ENCODE measurements at regions not wholly inside any gene's neighbourhood (a gene's known extent, or its start where the extent isn't known, plus 50 kb on each side); places are given as distances from the start of the nearest gene placed in this dataset.
"Not testable (repeated sequence)": the region's sequence is repeated elsewhere in the genome, so short reads cannot be mapped to it uniquely, and the experiment has no call there.

GRCh38 chr5:174917976-174918554 is 193.7 kb downstream of the MSX2 start:
- no peaks in the 10 kb centered on the region for H3K36me3 ChIP-seq
- no peaks in the 10 kb centered on the region for H3K4me1 ChIP-seq (ENCODE audit: control insufficient read depth in 1 of 2, insufficient read depth in 1 of 2, low read depth in 1 of 2, low read length in 1 of 2)
- no peak overlapping the region for H3K27ac ChIP-seq
- TF ChIP-seq CTCF (IDR thresholded peaks at IDR 0.05), result no peak
- peaks cover 29% of the 10 kb centered on the region for H3K27me3 ChIP-seq
- no peak overlapping the region for H3K4me3 ChIP-seq (ENCODE audit: low read depth in 1 of 2, low read length in 1 of 2)
- H3K9me3 ChIP-seq, result no peaks in the 10 kb centered on the region

GRCh38 chr5:174917435-174917834 is 193.1 kb downstream of the MSX2 start:
- peaks cover 29% of the 10 kb centered on the region for H3K27me3 ChIP-seq
- not testable (repeated sequence) for H3K9me3 ChIP-seq; H3K4me3 ChIP-seq (ENCODE audit: low read depth in 1 of 2, low read length in 1 of 2); H3K27ac ChIP-seq; H3K36me3 ChIP-seq; H3K4me1 ChIP-seq (ENCODE audit: control insufficient read depth in 1 of 2, insufficient read depth in 1 of 2, low read depth in 1 of 2, low read length in 1 of 2)

- H3K4me1 ChIP-seq (ENCODE audit: control insufficient read depth in 1 of 2, insufficient read depth in 1 of 2, low read depth in 1 of 2, low read length in 1 of 2); H3K4me3 ChIP-seq (ENCODE audit: low read depth in 1 of 2, low read length in 1 of 2); H3K27ac ChIP-seq; H3K36me3 ChIP-seq; H3K9me3 ChIP-seq: not testable (repeated sequence)
- peaks cover 34% of the 10 kb centered on the region for H3K27me3 ChIP-seq
Measured at GRCh38 chr5:174916924-174917323, 192.5 kb downstream of the MSX2 start.

- Histone ChIP-seq H3K9me3 (no peaks in the 10 kb centered on the region), H3K27ac (no peak overlapping the region), H3K27me3 (peaks cover 36% of the 10 kb centered on the region), H3K36me3 (no peaks in the 10 kb centered on the region), H3K4me3 (ENCODE audit: low read depth in 1 of 2, low read length in 1 of 2) (no peak overlapping the region), H3K4me1 (ENCODE audit: control insufficient read depth in 1 of 2, insufficient read depth in 1 of 2, low read depth in 1 of 2, low read length in 1 of 2) (no peaks in the 10 kb centered on the region)
- TF ChIP-seq CTCF (IDR thresholded peaks at IDR 0.05), result no peak
Measured at GRCh38 chr5:174916227-174916626, 191.8 kb downstream of the MSX2 start.

- H3K4me3 ChIP-seq (ENCODE audit: low read depth in 1 of 2, low read length in 1 of 2), result no peak overlapping the region
- no peaks in the 10 kb centered on the region for H3K36me3 ChIP-seq
Measured at GRCh38 chr5:174911118-174911517, 186.7 kb downstream of the MSX2 start.

GRCh38 chr5:174910245-174910737 is 185.9 kb downstream of the MSX2 start:
- Histone ChIP-seq H3K4me1 (ENCODE audit: control insufficient read depth in 1 of 2, insufficient read depth in 1 of 2, low read depth in 1 of 2, low read length in 1 of 2) (no peaks in the 10 kb centered on the region), H3K36me3 (no peaks in the 10 kb centered on the region), H3K27me3 (peaks cover 27% of the 10 kb centered on the region), H3K4me3 (ENCODE audit: low read depth in 1 of 2, low read length in 1 of 2) (no peak overlapping the region), H3K9me3 (no peaks in the 10 kb centered on the region), H3K27ac (no peak overlapping the region)
- peak; percentile 36 for TF ChIP-seq CTCF (IDR thresholded peaks at IDR 0.05)

More at GRCh38 chr5:174911118-174911517, 186.7 kb downstream of the MSX2 start:
- TF ChIP-seq CTCF (IDR thresholded peaks at IDR 0.05), result no peak
- Histone ChIP-seq H3K27me3 (peaks cover 27% of the 10 kb centered on the region), H3K9me3 (no peaks in the 10 kb centered on the region), H3K4me1 (ENCODE audit: control insufficient read depth in 1 of 2, insufficient read depth in 1 of 2, low read depth in 1 of 2, low read length in 1 of 2) (no peaks in the 10 kb centered on the region), H3K27ac (no peak overlapping the region)
